ENCODE measurements at regions not wholly inside any gene's neighbourhood (a gene's known extent, or its start where the extent isn't known, plus 50 kb on each side); places are given as distances from the start of the nearest gene placed in this dataset.
"Not testable (repeated sequence)": the region's sequence is repeated elsewhere in the genome, so short reads cannot be mapped to it uniquely, and the experiment has no call there.

DNA sequence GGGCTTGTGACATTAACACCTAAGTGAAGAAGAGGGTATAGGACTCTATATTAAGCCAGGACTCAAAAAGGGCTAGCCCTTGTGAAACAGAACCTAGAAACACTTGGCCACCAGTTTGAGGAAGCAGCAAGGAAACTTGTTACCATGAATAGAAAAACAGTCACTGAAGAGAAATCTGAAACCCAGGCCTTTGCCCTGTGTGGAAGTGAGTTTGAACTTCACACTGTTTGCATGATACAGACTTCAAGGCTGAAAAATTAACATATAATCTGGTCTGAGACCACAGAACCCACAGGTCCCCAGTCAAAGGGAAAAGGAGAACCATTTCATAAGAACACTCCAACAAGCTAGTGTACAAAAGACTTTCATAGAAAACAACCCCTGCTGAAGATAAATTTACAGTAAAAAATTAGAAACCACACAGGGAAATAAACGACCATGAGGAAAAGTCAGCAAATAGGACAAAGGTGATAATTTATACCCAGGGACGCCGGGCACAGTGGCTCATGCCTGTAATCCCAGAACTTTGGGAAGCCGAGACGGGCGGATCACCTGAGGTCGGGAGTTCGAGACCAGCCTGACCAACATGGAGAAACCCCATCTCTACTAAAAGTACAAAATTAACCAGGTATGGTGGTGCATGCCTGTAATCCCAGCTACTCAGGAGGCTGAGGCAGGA lies 76.1 kb downstream of the SKIDA1 start:
- H3K4me1 Mint-ChIP-seq (ENCODE audit: insufficient read depth, unreplicated experiment), result no peaks in the 10 kb centered on the region
- DNase-seq (ENCODE audit: unreplicated experiment), result no peak
- H3K4me3 Mint-ChIP-seq (ENCODE audit: unreplicated experiment), result no peak overlapping the region
- H3K27ac Mint-ChIP-seq (ENCODE audit: low read depth, unreplicated experiment), result no peak overlapping the region
- no peaks in the 10 kb centered on the region for H3K36me3 Mint-ChIP-seq (ENCODE audit: insufficient read depth, unreplicated experiment)
- no peaks in the 10 kb centered on the region for H3K27me3 Mint-ChIP-seq (ENCODE audit: insufficient read depth, unreplicated experiment)
- intact Hi-C loops (cut with micrococcal nuclease), result no loop called here
- ChIA-PET CTCF (interaction anchor here (0.6 kb wide), 1 partner anchor 317 kb away, joined by 4 read pairs; no protein-coding TSS in a partner anchor), POLR2A (interaction anchor here (0.5 kb wide), 1 partner anchor 780 kb away, joined by 3 read pairs; no protein-coding TSS in a partner anchor)
- no TSS peak for BruUV-seq (replicated peaks)
- no peak for TF ChIP-seq CTCF (IDR thresholded peaks at IDR 0.05; ENCODE audit: unreplicated experiment)
- no peaks in the 10 kb centered on the region for H3K9me3 Mint-ChIP-seq (ENCODE audit: unreplicated experiment)

GRCh38 chr10:21445163-21445562 lies 80.3 kb downstream of the SKIDA1 start:
- intact Hi-C loops (cut with micrococcal nuclease), result no loop called here
- Mint-ChIP-seq H3K27ac (ENCODE audit: low read depth, unreplicated experiment) (no peak overlapping the region), H3K9me3 (ENCODE audit: unreplicated experiment) (no peaks in the 10 kb centered on the region), H3K36me3 (ENCODE audit: insufficient read depth, unreplicated experiment) (no peaks in the 10 kb centered on the region), H3K27me3 (ENCODE audit: insufficient read depth, unreplicated experiment) (no peaks in the 10 kb centered on the region), H3K4me3 (ENCODE audit: unreplicated experiment) (no peak overlapping the region), H3K4me1 (ENCODE audit: insufficient read depth, unreplicated experiment) (no peaks in the 10 kb centered on the region)
- CTCF ChIA-PET, result no interaction called here
- no peak for DNase-seq (ENCODE audit: unreplicated experiment)
- TF ChIP-seq CTCF (IDR thresholded peaks at IDR 0.05; ENCODE audit: unreplicated experiment), result no peak
- POLR2A ChIA-PET, result interaction anchor here (1.2 kb wide), 1 partner anchor 17 kb away, joined by 4 read pairs; no protein-coding TSS in a partner anchor
- no TSS peak for BruUV-seq (replicated peaks)

GRCh38 chr10:21441625-21442024 lies 83.9 kb downstream of the SKIDA1 start:
- BruUV-seq (replicated peaks), result no TSS peak
- no peaks in the 10 kb centered on the region for H3K4me1 Mint-ChIP-seq (ENCODE audit: insufficient read depth, unreplicated experiment)
- H3K9me3 Mint-ChIP-seq (ENCODE audit: unreplicated experiment), result no peaks in the 10 kb centered on the region
- ChIA-PET POLR2A (no interaction called here), CTCF (interaction anchor here (0.6 kb wide), 1 partner anchor 17 kb away, joined by 3 read pairs; no protein-coding TSS in a partner anchor)
- H3K27me3 Mint-ChIP-seq (ENCODE audit: insufficient read depth, unreplicated experiment), result no peaks in the 10 kb centered on the region
- no peak for DNase-seq (ENCODE audit: unreplicated experiment)
- TF ChIP-seq CTCF (IDR thresholded peaks at IDR 0.05; ENCODE audit: unreplicated experiment), result no peak
- no peak overlapping the region for H3K27ac Mint-ChIP-seq (ENCODE audit: low read depth, unreplicated experiment)
- no peak overlapping the region for H3K4me3 Mint-ChIP-seq (ENCODE audit: unreplicated experiment)
- intact Hi-C loops (cut with micrococcal nuclease), result no loop called here
- no peaks in the 10 kb centered on the region for H3K36me3 Mint-ChIP-seq (ENCODE audit: insufficient read depth, unreplicated experiment)

DNA sequence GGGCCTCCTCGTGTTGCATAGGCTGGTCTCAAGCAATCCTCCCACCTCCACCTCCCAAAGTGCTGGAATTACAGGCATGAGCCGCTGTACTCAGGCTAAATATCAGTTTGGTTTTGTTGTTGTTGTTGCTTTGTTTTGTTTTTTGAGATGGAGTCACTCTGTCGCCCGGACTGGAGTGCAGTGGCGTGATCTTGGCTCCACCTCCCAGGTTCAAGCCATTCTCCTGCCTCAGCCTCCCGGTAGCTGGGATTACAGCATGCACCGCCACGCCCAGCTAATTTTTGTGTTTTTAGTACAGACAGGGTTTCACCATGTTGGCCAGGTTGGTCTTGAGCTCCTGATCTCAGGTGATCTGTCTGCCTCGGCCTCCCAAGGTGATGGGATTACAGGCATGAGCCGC lies 86.6 kb downstream of the SKIDA1 start:
- H3K4me3 Mint-ChIP-seq (ENCODE audit: unreplicated experiment); intact Hi-C loops (cut with micrococcal nuclease); H3K27me3 Mint-ChIP-seq (ENCODE audit: insufficient read depth, unreplicated experiment); H3K4me1 Mint-ChIP-seq (ENCODE audit: insufficient read depth, unreplicated experiment); H3K27ac Mint-ChIP-seq (ENCODE audit: low read depth, unreplicated experiment); DNase-seq (ENCODE audit: unreplicated experiment); H3K36me3 Mint-ChIP-seq (ENCODE audit: insufficient read depth, unreplicated experiment); H3K9me3 Mint-ChIP-seq (ENCODE audit: unreplicated experiment); BruUV-seq (replicated peaks): not testable (repeated sequence)
- ChIA-PET POLR2A (interaction anchor here (0.6 to 0.7 kb wide), 2 partner anchors 20 to 1606 kb away, joined by 3 read pairs; no protein-coding TSS in a partner anchor), CTCF (interaction anchor here (0.6 to 0.7 kb wide), 4 partner anchors 9 to 1726 kb away, joined by 3 to 8 read pairs (median 4); no protein-coding TSS in a partner anchor)

Measured in MCF 10A (cell line).